PC-3 (cell line): ENCODE measurements at regions not wholly inside any gene's neighbourhood (a gene's known extent, or its start where the extent isn't known, plus 50 kb on each side); places are given as distances from the start of the nearest gene placed in this dataset.

Experiments
- CTCF ChIP-seq: fragments of 300-600 bp; sonication (generic); conservative IDR thresholded peaks from 2 replicates; pipeline ENCODE4 v1.5.1; 2017; ENCODE audit warnings: antibody characterized with exemption, low read depth, mild to moderate bottlenecking, low read length
- EZH2 ChIP-seq: fragments of 300-600 bp; sonication (generic); IDR thresholded peaks from one replicate; pipeline ENCODE4 v1.6.1; 2017; ENCODE audit warnings: antibody characterized with exemption, mild to moderate bottlenecking, low read length; ENCODE audit not compliant: unreplicated experiment
- EZH2phosphoT487 ChIP-seq: fragments of 300-600 bp; sonication (generic); IDR thresholded peaks from 2 replicates; pipeline ENCODE4 v1.6.1; 2018; ENCODE audit warnings: mild to moderate bottlenecking, antibody characterized with exemption, low read length, borderline replicate concordance

DNA sequence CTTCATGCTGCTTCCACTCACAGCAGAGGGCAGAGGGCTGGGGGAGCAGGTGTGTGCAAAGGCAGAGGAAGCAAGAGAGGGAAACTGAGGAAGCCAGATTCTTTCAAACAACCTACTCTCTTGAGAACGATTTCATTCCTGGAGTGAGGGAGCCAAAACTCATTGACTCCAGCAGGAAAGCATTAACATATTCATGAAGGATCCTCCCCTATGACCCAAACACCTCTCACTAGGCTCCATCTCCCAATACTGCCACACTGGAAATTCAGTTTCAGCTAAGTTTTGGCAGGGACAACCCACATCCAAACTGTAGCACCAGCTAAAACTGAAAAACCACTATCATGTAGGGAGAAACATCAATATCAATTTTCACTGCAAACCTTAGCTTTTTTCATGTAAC lies 125.1 kb downstream of the OLIG3 start:
- no peak for TF ChIP-seq CTCF
- TF ChIP-seq EZH2 = no peak
- no peak for TF ChIP-seq EZH2phosphoT487
